GM18502 (cell line): ENCODE measurements at regions not wholly inside any gene's neighbourhood (a gene's known extent, or its start where the extent isn't known, plus 50 kb on each side); places are given as distances from the start of the nearest gene placed in this dataset.
"Not testable (repeated sequence)": the region's sequence is repeated elsewhere in the genome, so short reads cannot be mapped to it uniquely, and the experiment has no call there.

Source experiments
- ATAC-seq: cut with Tn5 transposase; IDR thresholded peaks from one replicate; pipeline ENCODE4 v1.9.1; 2021; ENCODE audit warnings: mild to moderate bottlenecking; ENCODE audit not compliant: unreplicated experiment, poor library complexity

- no peak for ATAC-seq
Measured at GRCh38 chr5:102611312-102611711, 112.5 kb upstream of the SLCO6A1 start.

- ATAC-seq = no peak
Measured at GRCh38 chr5:102613661-102614060, 114.9 kb upstream of the SLCO6A1 start.

GRCh38 chr5:102617191-102618187 lies 118.7 kb upstream of the SLCO6A1 start:
- ATAC-seq = no peak

GRCh38 chr5:102622262-102622661 lies 123.5 kb upstream of the SLCO6A1 start:
- no peak for ATAC-seq

GRCh38 chr5:102623329-102624065 lies 124.7 kb upstream of the SLCO6A1 start:
- ATAC-seq = no peak

- ATAC-seq = no peak
Measured at GRCh38 chr5:102624405-102624804, 125.6 kb upstream of the SLCO6A1 start.

- no peak for ATAC-seq
Measured at GRCh38 chr5:102625468-102625867, 126.7 kb upstream of the SLCO6A1 start.

- no peak for ATAC-seq
Measured at GRCh38 chr5:102625928-102626327, 127.1 kb upstream of the SLCO6A1 start.

- no peak for ATAC-seq
Measured at GRCh38 chr5:102627315-102627714, 127.8 kb upstream of the PAM start.

GRCh38 chr5:102628441-102629175 lies 126.5 kb upstream of the PAM start:
- ATAC-seq = no peak

GRCh38 chr5:102629827-102630605 lies 125.1 kb upstream of the PAM start:
- ATAC-seq = no peak

GRCh38 chr5:102635399-102635798 lies 119.7 kb upstream of the PAM start:
- not testable (repeated sequence) for ATAC-seq

- no peak for ATAC-seq
Measured at GRCh38 chr5:102638316-102638715, 116.8 kb upstream of the PAM start.

GRCh38 chr5:102638912-102639652 lies 116.0 kb upstream of the PAM start:
- ATAC-seq = no peak

GRCh38 chr5:102649731-102650130 lies 105.4 kb upstream of the PAM start:
- ATAC-seq = no peak

- ATAC-seq = no peak
Measured at GRCh38 chr5:102651466-102651865, 103.6 kb upstream of the PAM start.

GRCh38 chr5:102654559-102655349 lies 100.4 kb upstream of the PAM start:
- no peak for ATAC-seq

- ATAC-seq = no peak
Measured at GRCh38 chr5:102659151-102659550, 96.0 kb upstream of the PAM start.
